CD4-positive, CD25-positive, alpha-beta regulatory T cell (primary cell): ENCODE measurements at regions not wholly inside any gene's neighbourhood (a gene's known extent, or its start where the extent isn't known, plus 50 kb on each side); places are given as distances from the start of the nearest gene placed in this dataset.

Experiments
- ATAC-seq, 2 donors: fragments of 150-1000 bp; cut with Tn5 transposase; one replicate each; pipeline ENCODE4 v1.10.0; 2021; ENCODE audit warnings: low read depth in 2 of 2, moderate number of reproducible peaks in 2 of 2, moderate library complexity in 1 of 2
- DNase-seq, 3 donors: peaks; one replicate each; pipeline versions ENCODE4 v3.0.0 to v3.0.0-alpha.2; 2012 to 2022; ENCODE audit warnings: mixed read lengths in 1 of 3
- H3K27ac ChIP-seq: one replicate; pipeline ENCODE4 v1.7.0; 2013; ENCODE audit warnings: mild to moderate bottlenecking, low read length; ENCODE audit not compliant: insufficient read depth, poor library complexity, severe bottlenecking
- H3K27me3 ChIP-seq: one replicate; pipeline ENCODE4 v1.7.0; 2013; ENCODE audit warnings: low read length; ENCODE audit not compliant: control insufficient read depth, insufficient read depth
- H3K36me3 ChIP-seq: one replicate; pipeline ENCODE4 v1.7.0; 2013; ENCODE audit warnings: mild to moderate bottlenecking, low read length, moderate library complexity; ENCODE audit not compliant: control insufficient read depth, insufficient read depth
- H3K4me1 ChIP-seq: 2 replicates; pipeline ENCODE4 v1.7.0; 2013; ENCODE audit warnings: mild to moderate bottlenecking, low read length; ENCODE audit not compliant: insufficient read depth, control insufficient read depth, poor library complexity, severe bottlenecking
- H3K4me3 ChIP-seq: one replicate; pipeline ENCODE4 v1.7.0; 2013; ENCODE audit warnings: low read depth, mild to moderate bottlenecking, low read length, moderate library complexity
- H3K9me3 ChIP-seq, 2 experiments: 1 replicate in 1 of 2; 2 replicates in 1 of 2; pipeline ENCODE4 v1.7.0; 2013; ENCODE audit warnings: low read length in 2 of 2, mild to moderate bottlenecking in 1 of 2, moderate library complexity in 1 of 2; ENCODE audit not compliant: control insufficient read depth in 2 of 2
- H3K27ac Mint-ChIP-seq, 3 donors: one replicate each; pipeline ENCODE4 v1.8.0; 2020 to 2022; ENCODE audit warnings: mild to moderate bottlenecking in 3 of 3, mixed read lengths in 3 of 3, moderate library complexity in 2 of 3
- H3K27me3 Mint-ChIP-seq: one replicate; pipeline ENCODE4 v1.8.0; 2022; ENCODE audit warnings: mild to moderate bottlenecking, mixed read lengths
- H3K36me3 Mint-ChIP-seq: one replicate; pipeline ENCODE4 v1.8.0; 2020; ENCODE audit warnings: mixed read lengths
- H3K4me1 Mint-ChIP-seq, 4 donors: one replicate each; pipeline ENCODE4 v1.8.0; 2020 to 2022; ENCODE audit warnings: mixed read lengths in 4 of 4, mild to moderate bottlenecking in 1 of 4
- H3K4me3 Mint-ChIP-seq, 4 donors: one replicate each; pipeline ENCODE4 v1.8.0; 2020 to 2022; ENCODE audit warnings: mild to moderate bottlenecking in 4 of 4, mixed read lengths in 4 of 4, moderate library complexity in 3 of 4
- H3K9me3 Mint-ChIP-seq, 7 donors: one replicate each; pipeline ENCODE4 v1.8.0; 2020 to 2022; ENCODE audit warnings: mixed read lengths in 7 of 7, mild to moderate bottlenecking in 3 of 7, moderate library complexity in 2 of 7

- no peaks in the 10 kb centered on the region for H3K36me3 ChIP-seq
- Mint-ChIP-seq H3K27me3 (peaks cover 4% of the 10 kb centered on the region), H3K27ac (no peak overlapping the region), H3K4me1 (no peaks in the 10 kb centered on the region), H3K9me3 (peaks cover 0 to 1% (median 0%) of the 10 kb centered on the region in 7 donors), H3K4me3 (peak overlapping the region in 1 of 4 donors; percentile 12), H3K36me3 (no peaks in the 10 kb centered on the region)
- H3K27me3 ChIP-seq = no peaks in the 10 kb centered on the region
- no peak overlapping the region for H3K27ac ChIP-seq
- no peaks in the 10 kb centered on the region for H3K9me3 ChIP-seq
- DNase-seq (no peak), ATAC-seq (no peak)
- no peak overlapping the region for H3K4me3 ChIP-seq
- H3K4me1 ChIP-seq = no peaks in the 10 kb centered on the region
Observed at GRCh38 chr1:4045397-4046010, 145.4 kb upstream of the C1orf174 start.

- no peaks in the 10 kb centered on the region for H3K4me1 ChIP-seq
- Mint-ChIP-seq H3K4me1 (no peaks in the 10 kb centered on the region), H3K27ac (no peak overlapping the region), H3K4me3 (no peak overlapping the region), H3K27me3 (no peaks in the 10 kb centered on the region), H3K36me3 (no peaks in the 10 kb centered on the region), H3K9me3 (peaks cover 0 to 1% (median 0%) of the 10 kb centered on the region in 7 donors)
- no peak for ATAC-seq
- no peaks in the 10 kb centered on the region for H3K36me3 ChIP-seq
- no peaks in the 10 kb centered on the region for H3K9me3 ChIP-seq
- H3K27ac ChIP-seq = no peak overlapping the region
- no peak for DNase-seq
- no peaks in the 10 kb centered on the region for H3K27me3 ChIP-seq
- no peak overlapping the region for H3K4me3 ChIP-seq
Observed at GRCh38 chr1:4046836-4047461, 146.9 kb upstream of the C1orf174 start.

- Histone ChIP-seq H3K4me1 (no peaks in the 10 kb centered on the region), H3K36me3 (no peaks in the 10 kb centered on the region), H3K9me3 (no peaks in the 10 kb centered on the region), H3K27me3 (no peaks in the 10 kb centered on the region), H3K4me3 (no peak overlapping the region), H3K27ac (no peak overlapping the region)
- H3K9me3 Mint-ChIP-seq = peaks cover 0 to 1% (median 0%) of the 10 kb centered on the region in 7 donors
- ATAC-seq = no peak
- H3K4me3 Mint-ChIP-seq = no peak overlapping the region
- no peaks in the 10 kb centered on the region for H3K27me3 Mint-ChIP-seq
- no peak overlapping the region for H3K27ac Mint-ChIP-seq
- no peaks in the 10 kb centered on the region for H3K36me3 Mint-ChIP-seq
- DNase-seq = no peak
- H3K4me1 Mint-ChIP-seq = no peaks in the 10 kb centered on the region
Observed at GRCh38 chr1:4047666-4048065, 147.6 kb upstream of the C1orf174 start.

- DNase-seq = no peak
- no peaks in the 10 kb centered on the region for H3K9me3 ChIP-seq
- H3K27ac ChIP-seq = no peak overlapping the region
- Mint-ChIP-seq H3K27ac (no peak overlapping the region), H3K4me3 (no peak overlapping the region), H3K27me3 (no peaks in the 10 kb centered on the region), H3K4me1 (no peaks in the 10 kb centered on the region), H3K36me3 (no peaks in the 10 kb centered on the region), H3K9me3 (peaks cover 0 to 1% (median 0%) of the 10 kb centered on the region in 7 donors)
- no peak overlapping the region for H3K4me3 ChIP-seq
- H3K4me1 ChIP-seq = no peaks in the 10 kb centered on the region
- no peaks in the 10 kb centered on the region for H3K27me3 ChIP-seq
- ATAC-seq = no peak
- no peaks in the 10 kb centered on the region for H3K36me3 ChIP-seq
Observed at GRCh38 chr1:4048076-4048475, 148.0 kb upstream of the C1orf174 start.

- DNase-seq (no peak), ATAC-seq (no peak)
- H3K4me3 Mint-ChIP-seq = no peak overlapping the region
- Histone ChIP-seq H3K4me1 (no peaks in the 10 kb centered on the region), H3K36me3 (no peaks in the 10 kb centered on the region), H3K9me3 (no peaks in the 10 kb centered on the region), H3K4me3 (no peak overlapping the region), H3K27ac (no peak overlapping the region), H3K27me3 (no peaks in the 10 kb centered on the region)
- no peaks in the 10 kb centered on the region for H3K36me3 Mint-ChIP-seq
- H3K27ac Mint-ChIP-seq = no peak overlapping the region
- H3K27me3 Mint-ChIP-seq = no peaks in the 10 kb centered on the region
- peaks cover 0 to 1% (median 0%) of the 10 kb centered on the region in 7 donors for H3K9me3 Mint-ChIP-seq
- no peaks in the 10 kb centered on the region for H3K4me1 Mint-ChIP-seq
Observed at GRCh38 chr1:4048921-4049320, 148.8 kb upstream of the C1orf174 start.

- Histone ChIP-seq H3K27ac (no peak overlapping the region), H3K4me3 (no peak overlapping the region), H3K36me3 (no peaks in the 10 kb centered on the region), H3K27me3 (no peaks in the 10 kb centered on the region), H3K9me3 (no peaks in the 10 kb centered on the region), H3K4me1 (no peaks in the 10 kb centered on the region)
- Mint-ChIP-seq H3K27ac (no peak overlapping the region), H3K9me3 (peaks cover 0 to 1% (median 0%) of the 10 kb centered on the region in 7 donors), H3K4me1 (no peaks in the 10 kb centered on the region), H3K27me3 (no peaks in the 10 kb centered on the region), H3K4me3 (no peak overlapping the region), H3K36me3 (no peaks in the 10 kb centered on the region)
- ATAC-seq (no peak), DNase-seq (no peak)
Observed at GRCh38 chr1:4050998-4051397, 150.9 kb upstream of the C1orf174 start.

GRCh38 chr1:4052657-4053056 is 152.6 kb upstream of the C1orf174 start:
- no peaks in the 10 kb centered on the region for H3K36me3 ChIP-seq
- Mint-ChIP-seq H3K4me1 (no peaks in the 10 kb centered on the region), H3K27me3 (no peaks in the 10 kb centered on the region), H3K9me3 (peaks cover 0 to 1% (median 0%) of the 10 kb centered on the region in 7 donors), H3K36me3 (no peaks in the 10 kb centered on the region), H3K4me3 (no peak overlapping the region), H3K27ac (no peak overlapping the region)
- no peak overlapping the region for H3K27ac ChIP-seq
- H3K27me3 ChIP-seq = no peaks in the 10 kb centered on the region
- no peaks in the 10 kb centered on the region for H3K4me1 ChIP-seq
- DNase-seq (no peak), ATAC-seq (no peak)
- H3K4me3 ChIP-seq = no peak overlapping the region
- H3K9me3 ChIP-seq = no peaks in the 10 kb centered on the region

- Mint-ChIP-seq H3K4me1 (no peaks in the 10 kb centered on the region), H3K4me3 (no peak overlapping the region), H3K9me3 (peaks cover 0 to 1% (median 0%) of the 10 kb centered on the region in 7 donors), H3K36me3 (no peaks in the 10 kb centered on the region), H3K27ac (no peak overlapping the region), H3K27me3 (no peaks in the 10 kb centered on the region)
- Histone ChIP-seq H3K27ac (no peak overlapping the region), H3K4me3 (no peak overlapping the region), H3K36me3 (no peaks in the 10 kb centered on the region), H3K27me3 (no peaks in the 10 kb centered on the region), H3K9me3 (no peaks in the 10 kb centered on the region), H3K4me1 (no peaks in the 10 kb centered on the region)
- ATAC-seq (no peak), DNase-seq (no peak)
Observed at GRCh38 chr1:4053160-4053748, 153.2 kb upstream of the C1orf174 start.
